Parathyroid adenoma (tissue), 2 donors: ENCODE measurements at regions not wholly inside any gene's neighbourhood (a gene's known extent, or its start where the extent isn't known, plus 50 kb on each side); places are given as distances from the start of the nearest gene placed in this dataset.

Experiments
- H2AFZ ChIP-seq: fragments of 300-600 bp; sonication (generic); one replicate; pipeline ENCODE4 v1.7.0; 2017; ENCODE audit warnings: antibody characterized with exemption, mild to moderate bottlenecking
- H3K27ac ChIP-seq: fragments of 300-600 bp; sonication (generic); one replicate; pipeline ENCODE4 v1.7.0; 2017
- H3K27me3 ChIP-seq: fragments of 300-600 bp; sonication (generic); one replicate; pipeline ENCODE4 v1.7.0; 2017; ENCODE audit warnings: low read length; ENCODE audit not compliant: control insufficient read depth, insufficient read depth
- H3K36me3 ChIP-seq: fragments of 300-600 bp; sonication (generic); one replicate; pipeline ENCODE4 v1.7.0; 2017; ENCODE audit warnings: low read length; ENCODE audit not compliant: control insufficient read depth, insufficient read depth
- H3K4me1 ChIP-seq: fragments of 300-600 bp; sonication (generic); one replicate; pipeline ENCODE4 v1.7.0; 2017; ENCODE audit warnings: control low read depth
- H3K4me2 ChIP-seq: fragments of 300-600 bp; sonication (generic); one replicate; pipeline ENCODE4 v1.7.0; 2017; ENCODE audit warnings: low read length
- H3K4me3 ChIP-seq: fragments of 300-600 bp; sonication (generic); one replicate; pipeline ENCODE4 v1.7.0; 2017; ENCODE audit warnings: low read depth, low read length
- H3K79me2 ChIP-seq: fragments of 300-600 bp; sonication (generic); one replicate; pipeline ENCODE4 v1.7.0; 2017; ENCODE audit warnings: control low read depth
- H3K9ac ChIP-seq: fragments of 300-600 bp; sonication (generic); one replicate; pipeline ENCODE4 v1.7.0; 2017; ENCODE audit warnings: mild to moderate bottlenecking
- H3K9me3 ChIP-seq: fragments of 300-600 bp; sonication (generic); one replicate; pipeline ENCODE4 v1.7.0; 2017; ENCODE audit warnings: low read length; ENCODE audit not compliant: control insufficient read depth
- CTCF ChIP-seq: fragments of 300-600 bp; sonication (generic); IDR thresholded peaks from one replicate; pipeline ENCODE4 v1.7.0; 2017; ENCODE audit warnings: antibody characterized with exemption, mild to moderate bottlenecking
- donor health status: primary hyperparathyroidism.

GRCh38 chr2:234603619-234604018, 106.7 kb upstream of the ARL4C start:
- TF ChIP-seq CTCF = no peak
- Histone ChIP-seq H3K9me3 (no peaks in the 10 kb centered on the region), H3K9ac (no peak overlapping the region), H3K4me1 (no peaks in the 10 kb centered on the region), H2AFZ (no peak overlapping the region), H3K4me2 (no peak overlapping the region), H3K79me2 (no peaks in the 10 kb centered on the region), H3K36me3 (no peaks in the 10 kb centered on the region), H3K4me3 (no peak overlapping the region), H3K27ac (no peak overlapping the region), H3K27me3 (no peaks in the 10 kb centered on the region)

- Histone ChIP-seq H3K9me3 (no peaks in the 10 kb centered on the region), H3K79me2 (no peaks in the 10 kb centered on the region), H2AFZ (no peak overlapping the region), H3K4me1 (no peaks in the 10 kb centered on the region), H3K36me3 (no peaks in the 10 kb centered on the region), H3K4me2 (no peak overlapping the region), H3K27ac (no peak overlapping the region), H3K4me3 (no peak overlapping the region), H3K9ac (no peak overlapping the region), H3K27me3 (no peaks in the 10 kb centered on the region)
- no peak for TF ChIP-seq CTCF
Observed at GRCh38 chr2:234601213-234601612, 104.3 kb upstream of the ARL4C start.

- no peak overlapping the region for H3K4me2 ChIP-seq
- H2AFZ ChIP-seq = no peak overlapping the region
- no peaks in the 10 kb centered on the region for H3K27me3 ChIP-seq
- H3K36me3 ChIP-seq = no peaks in the 10 kb centered on the region
- no peak overlapping the region for H3K4me3 ChIP-seq
- H3K27ac ChIP-seq = no peak overlapping the region
- H3K4me1 ChIP-seq = no peaks in the 10 kb centered on the region
- H3K9me3 ChIP-seq = no peaks in the 10 kb centered on the region
- H3K79me2 ChIP-seq = no peaks in the 10 kb centered on the region
- H3K9ac ChIP-seq = no peak overlapping the region
- no peak for TF ChIP-seq CTCF
Observed at GRCh38 chr2:234597576-234597861, 100.6 kb upstream of the ARL4C start.

GRCh38 chr2:234596696-234597575, 100.1 kb upstream of the ARL4C start:
- Histone ChIP-seq H3K4me2 (no peak overlapping the region), H3K9ac (no peak overlapping the region), H3K36me3 (no peaks in the 10 kb centered on the region), H3K79me2 (no peaks in the 10 kb centered on the region), H2AFZ (no peak overlapping the region), H3K4me3 (no peak overlapping the region), H3K4me1 (no peaks in the 10 kb centered on the region), H3K27me3 (no peaks in the 10 kb centered on the region), H3K9me3 (no peaks in the 10 kb centered on the region), H3K27ac (no peak overlapping the region)
- no peak for TF ChIP-seq CTCF

GRCh38 chr2:234595829-234596228, 98.9 kb upstream of the ARL4C start:
- Histone ChIP-seq H3K79me2 (no peaks in the 10 kb centered on the region), H3K27me3 (no peaks in the 10 kb centered on the region), H3K9ac (no peak overlapping the region), H3K36me3 (no peaks in the 10 kb centered on the region), H3K4me2 (no peak overlapping the region), H3K27ac (no peak overlapping the region), H3K4me1 (no peaks in the 10 kb centered on the region), H3K9me3 (no peaks in the 10 kb centered on the region), H2AFZ (no peak overlapping the region), H3K4me3 (no peak overlapping the region)
- TF ChIP-seq CTCF = no peak
